ENCODE measurements at regions not wholly inside any gene's neighbourhood (a gene's known extent, or its start where the extent isn't known, plus 50 kb on each side); places are given as distances from the start of the nearest gene placed in this dataset.
A peak's percentile ranks its signal among the peaks of the same experiment; 100 is the strongest.

DNA sequence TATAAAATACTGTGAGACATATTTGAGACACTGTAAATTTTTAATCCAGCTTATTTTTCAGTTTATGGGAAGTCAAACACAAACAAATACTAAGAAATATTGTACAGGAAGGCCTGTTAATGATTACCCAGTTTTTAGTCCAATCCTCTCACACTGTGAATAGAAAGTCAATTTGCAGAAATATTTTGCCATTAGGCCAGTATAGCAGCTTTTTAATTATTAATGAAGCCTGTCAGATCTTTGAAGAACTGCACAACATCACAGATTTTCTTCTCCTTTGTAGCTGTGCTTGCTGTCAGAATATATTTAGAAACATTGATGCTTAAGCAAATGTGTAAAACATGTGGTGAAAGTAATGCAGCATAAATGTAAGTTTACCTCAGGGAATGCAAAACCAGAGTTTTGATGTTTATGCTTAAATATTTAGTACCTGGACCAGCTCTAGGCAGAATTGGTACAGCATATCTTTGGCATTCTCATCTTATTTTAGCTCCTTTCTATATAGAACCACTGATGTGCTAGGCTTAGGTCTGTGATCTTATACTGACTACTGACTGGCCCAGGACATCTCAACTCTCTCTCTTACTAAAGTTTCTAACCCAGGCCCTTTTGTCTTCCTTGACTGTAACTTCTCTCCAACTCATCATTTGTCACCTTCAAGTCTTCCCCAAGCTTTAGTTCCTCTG, 230.8 kb upstream of the NAV3 start:
- peaks cover 46% of the 10 kb centered on the region for H3K4me1 Mint-ChIP-seq (ENCODE audit: low read depth, unreplicated experiment)
- no TSS peak for BruUV-seq (replicated peaks)
- H3K27me3 Mint-ChIP-seq (ENCODE audit: unreplicated experiment), result no peaks in the 10 kb centered on the region
- no peak for DNase-seq
- intact Hi-C loops (cut with micrococcal nuclease; ENCODE audit: unreplicated experiment), result loop anchor here (10.0 kb wide), 1 partner anchor 535 kb away; the partner anchor contains the start of gene E2F7
- no peak for TF ChIP-seq CTCF (IDR thresholded peaks at IDR 0.05; ENCODE audit: unreplicated experiment)
- peak overlapping the region; percentile 1 for H3K27ac Mint-ChIP-seq (ENCODE audit: unreplicated experiment)
- H3K4me3 Mint-ChIP-seq (ENCODE audit: low read depth, unreplicated experiment), result peak overlapping the region; percentile 2
- no peaks in the 10 kb centered on the region for H3K9me3 Mint-ChIP-seq (ENCODE audit: low read depth, unreplicated experiment)
- no peaks in the 10 kb centered on the region for H3K36me3 Mint-ChIP-seq (ENCODE audit: insufficient read depth, unreplicated experiment)
- CTCF ChIA-PET, result interaction anchor here (0.5 to 0.7 kb wide), 3 partner anchors 19 to 315 kb away, joined by 3 to 4 read pairs (median 3); no protein-coding TSS in a partner anchor

DNA sequence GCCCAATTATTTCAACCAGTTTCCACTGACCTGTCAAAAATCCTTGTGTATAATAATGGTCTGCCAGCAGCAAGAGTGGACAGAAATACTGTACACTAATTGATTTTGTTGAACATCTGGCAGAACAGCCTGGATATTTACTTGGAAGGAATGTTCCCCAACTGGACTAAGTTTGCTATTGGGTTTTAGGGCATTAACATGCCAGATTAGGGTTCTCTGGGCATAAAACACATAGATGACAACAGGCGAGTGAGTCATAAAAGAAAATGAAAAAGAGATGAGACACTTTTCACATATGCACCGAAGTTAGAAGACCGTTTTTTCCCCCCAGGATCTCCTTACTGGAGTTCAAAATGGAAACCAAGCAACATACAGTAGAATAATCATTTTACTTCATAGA, 236.3 kb upstream of the NAV3 start:
- no TSS peak for BruUV-seq (replicated peaks)
- CTCF ChIA-PET, result no interaction called here
- Mint-ChIP-seq H3K4me1 (ENCODE audit: low read depth, unreplicated experiment) (no peaks in the 10 kb centered on the region), H3K4me3 (ENCODE audit: low read depth, unreplicated experiment) (no peak overlapping the region), H3K9me3 (ENCODE audit: low read depth, unreplicated experiment) (peaks cover under 1% of the 10 kb centered on the region), H3K27ac (ENCODE audit: unreplicated experiment) (no peak overlapping the region), H3K27me3 (ENCODE audit: unreplicated experiment) (no peaks in the 10 kb centered on the region), H3K36me3 (ENCODE audit: insufficient read depth, unreplicated experiment) (no peaks in the 10 kb centered on the region)
- no peak for DNase-seq
- TF ChIP-seq CTCF (IDR thresholded peaks at IDR 0.05; ENCODE audit: unreplicated experiment), result no peak
- intact Hi-C loops (cut with micrococcal nuclease; ENCODE audit: unreplicated experiment), result no loop called here

GRCh38 chr12:77592836-77593235, 237.9 kb upstream of the NAV3 start:
- DNase-seq, result no peak
- TF ChIP-seq CTCF (IDR thresholded peaks at IDR 0.05; ENCODE audit: unreplicated experiment), result no peak
- no peaks in the 10 kb centered on the region for H3K27me3 Mint-ChIP-seq (ENCODE audit: unreplicated experiment)
- BruUV-seq (replicated peaks), result no TSS peak
- intact Hi-C loops (cut with micrococcal nuclease; ENCODE audit: unreplicated experiment), result no loop called here
- no peak overlapping the region for H3K4me3 Mint-ChIP-seq (ENCODE audit: low read depth, unreplicated experiment)
- no peaks in the 10 kb centered on the region for H3K4me1 Mint-ChIP-seq (ENCODE audit: low read depth, unreplicated experiment)
- CTCF ChIA-PET, result no interaction called here
- no peaks in the 10 kb centered on the region for H3K36me3 Mint-ChIP-seq (ENCODE audit: insufficient read depth, unreplicated experiment)
- peaks cover 3% of the 10 kb centered on the region for H3K9me3 Mint-ChIP-seq (ENCODE audit: low read depth, unreplicated experiment)
- H3K27ac Mint-ChIP-seq (ENCODE audit: unreplicated experiment), result no peak overlapping the region

GRCh38 chr12:77591959-77592743, 238.5 kb upstream of the NAV3 start:
- CTCF ChIA-PET, result no interaction called here
- intact Hi-C loops (cut with micrococcal nuclease; ENCODE audit: unreplicated experiment), result no loop called here
- no TSS peak for BruUV-seq (replicated peaks)
- TF ChIP-seq CTCF (IDR thresholded peaks at IDR 0.05; ENCODE audit: unreplicated experiment), result no peak
- H3K4me1 Mint-ChIP-seq (ENCODE audit: low read depth, unreplicated experiment), result no peaks in the 10 kb centered on the region
- no peak overlapping the region for H3K4me3 Mint-ChIP-seq (ENCODE audit: low read depth, unreplicated experiment)
- H3K27me3 Mint-ChIP-seq (ENCODE audit: unreplicated experiment), result no peaks in the 10 kb centered on the region
- no peak for DNase-seq
- no peak overlapping the region for H3K27ac Mint-ChIP-seq (ENCODE audit: unreplicated experiment)
- H3K9me3 Mint-ChIP-seq (ENCODE audit: low read depth, unreplicated experiment), result peaks cover 3% of the 10 kb centered on the region
- H3K36me3 Mint-ChIP-seq (ENCODE audit: insufficient read depth, unreplicated experiment), result no peaks in the 10 kb centered on the region
